GM18520 (cell line): ENCODE measurements at regions not wholly inside any gene's neighbourhood (a gene's known extent, or its start where the extent isn't known, plus 50 kb on each side); places are given as distances from the start of the nearest gene placed in this dataset.

Experiments
- ATAC-seq: cut with Tn5 transposase; IDR thresholded peaks from one replicate; pipeline ENCODE4 v1.9.1; 2021; ENCODE audit not compliant: unreplicated experiment

DNA sequence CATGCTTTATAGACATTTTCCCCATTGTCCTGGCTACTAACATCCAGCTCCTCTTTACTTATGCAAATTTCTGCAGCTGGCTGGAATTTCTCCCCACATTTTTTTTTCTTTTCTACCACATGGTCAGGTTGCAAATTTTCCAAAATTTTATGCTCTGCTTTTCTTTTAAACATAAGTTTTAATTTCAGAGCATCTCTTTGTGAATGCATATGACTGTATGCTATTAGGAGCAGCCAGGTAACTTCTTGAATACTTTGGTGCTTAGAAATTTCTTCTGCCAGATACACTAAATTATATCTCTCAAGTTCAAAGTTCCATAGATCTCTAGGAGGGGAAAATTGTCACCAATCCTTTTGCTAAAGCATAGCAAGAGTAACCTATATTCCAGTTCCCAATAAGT, 365.9 kb downstream of the LRFN5 start:
- no peak for ATAC-seq

DNA sequence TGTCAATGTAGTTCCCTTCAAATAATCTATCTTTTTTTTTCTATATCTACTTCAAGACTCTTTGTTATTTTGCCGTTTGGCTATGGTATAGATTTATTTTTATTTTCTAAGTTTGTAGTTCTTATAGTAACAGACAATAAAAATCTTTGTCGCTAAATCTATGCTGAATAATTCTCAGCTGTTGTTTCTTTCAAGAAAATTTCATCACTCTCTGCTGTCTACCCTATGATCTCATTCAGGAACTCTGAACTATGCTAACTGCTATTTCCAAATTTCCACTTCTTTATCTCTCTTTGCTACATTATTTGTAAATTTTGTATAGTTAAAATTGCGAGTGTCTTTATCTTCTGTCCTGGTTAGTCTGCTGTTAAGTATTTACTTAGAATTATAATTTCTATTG, 353.6 kb downstream of the LRFN5 start:
- ATAC-seq = no peak

DNA sequence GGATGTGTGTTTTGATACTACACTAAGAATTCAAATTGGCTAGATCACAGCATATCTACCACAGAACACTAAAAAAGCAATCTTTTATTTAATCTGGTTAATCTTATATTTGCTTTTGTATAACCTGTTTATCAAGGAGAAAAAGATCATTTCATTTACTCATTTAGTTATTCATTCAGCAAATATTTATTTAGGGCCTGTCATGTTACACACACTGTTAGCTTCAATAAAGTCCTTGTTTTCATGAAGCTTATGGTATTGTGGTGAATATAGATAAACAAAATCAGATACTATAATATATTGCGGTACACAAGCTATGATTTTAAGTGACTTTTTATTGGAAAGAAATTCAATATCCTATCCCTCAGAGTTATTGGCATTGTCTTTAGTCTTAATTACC, 350.8 kb downstream of the LRFN5 start:
- no peak for ATAC-seq
